NCI-H774 (cell line): ENCODE measurements at regions not wholly inside any gene's neighbourhood (a gene's known extent, or its start where the extent isn't known, plus 50 kb on each side); places are given as distances from the start of the nearest gene placed in this dataset.

Experiments used
- DNase-seq: peaks from one replicate; lab custom pipeline; 2025; lab: John Stamatoyannopoulos, UW

DNA sequence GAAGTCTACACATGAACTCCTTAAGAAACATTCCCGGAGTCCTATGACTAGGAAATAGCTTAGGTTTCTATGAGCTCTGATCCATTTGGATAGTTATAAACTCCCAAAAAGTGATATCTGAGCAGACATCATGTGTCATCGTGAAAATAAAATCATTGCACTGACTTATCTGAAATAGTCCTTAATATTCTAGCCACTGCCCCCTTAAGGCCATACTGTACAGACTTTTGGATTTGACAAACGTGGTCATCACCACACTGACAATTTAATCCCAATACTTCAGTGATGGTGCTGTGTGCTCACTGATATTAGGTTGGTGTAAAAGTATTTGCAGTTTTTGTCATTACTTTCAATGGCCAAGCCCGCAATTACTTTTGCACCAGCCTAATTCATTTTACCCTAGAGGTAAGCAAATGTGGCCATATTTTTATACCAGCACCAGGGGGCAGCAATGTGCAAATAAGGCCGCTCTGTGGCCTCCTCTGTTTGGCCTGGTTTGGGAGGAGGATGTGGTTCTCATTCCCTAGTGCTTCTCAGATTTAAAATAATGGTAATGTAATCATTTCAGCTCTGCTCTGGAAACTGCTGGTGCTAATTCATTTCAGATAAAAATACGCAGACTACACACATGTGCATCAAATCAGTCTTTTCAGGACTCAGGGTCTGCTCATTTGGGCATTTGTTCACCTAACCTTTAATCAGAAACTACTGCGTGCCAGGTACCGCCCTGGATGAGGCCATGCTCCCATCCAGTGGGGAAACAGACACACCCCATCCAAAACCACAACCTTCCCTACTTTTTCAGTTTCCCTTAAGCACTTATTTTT, 196.4 kb upstream of the C1QTNF7 start:
- DNase-seq: peak; percentile 43

- no peak for DNase-seq
Measured at GRCh38 chr4:15232366-15233263, 195.2 kb upstream of the C1QTNF7 start.

DNA sequence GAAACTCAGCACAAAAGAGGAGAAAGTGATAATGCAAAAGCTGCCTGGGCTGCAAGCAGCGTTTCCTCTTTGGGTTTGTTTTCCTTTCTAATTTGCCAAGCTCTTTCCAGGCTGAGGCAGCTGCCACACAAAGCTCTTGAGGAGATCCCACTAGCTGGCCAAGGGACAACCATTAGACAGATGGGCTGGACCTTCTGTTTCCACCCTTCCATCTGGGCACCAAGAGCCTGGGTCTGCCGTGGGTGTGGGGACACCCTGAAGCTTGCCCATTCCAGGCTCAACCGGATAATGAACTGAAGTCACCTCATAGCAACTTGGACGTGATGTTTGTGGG, 194.6 kb upstream of the C1QTNF7 start:
- peak; percentile 6 for DNase-seq

GRCh38 chr4:15233626-15234025, 194.2 kb upstream of the C1QTNF7 start:
- no peak for DNase-seq

GRCh38 chr4:15234116-15234855, 193.5 kb upstream of the C1QTNF7 start:
- no peak for DNase-seq

DNA sequence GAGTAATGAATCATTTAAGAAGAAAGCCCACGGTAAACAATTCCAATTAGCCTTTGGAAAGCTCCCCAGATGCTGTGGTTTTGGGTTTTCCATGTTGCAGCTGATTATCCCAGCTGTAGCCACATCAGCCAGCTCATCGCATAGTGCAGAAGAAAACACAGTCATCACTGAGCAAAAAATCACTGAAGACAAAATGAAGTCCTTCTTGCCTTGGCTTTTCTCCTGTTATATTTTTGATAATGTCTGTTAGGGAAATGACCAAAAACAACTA, 193.0 kb upstream of the C1QTNF7 start:
- no peak for DNase-seq

- DNase-seq: no peak
Measured at GRCh38 chr4:15235135-15235534, 192.7 kb upstream of the C1QTNF7 start.

- no peak for DNase-seq
Measured at GRCh38 chr4:15237648-15238230, 190.1 kb upstream of the C1QTNF7 start.

GRCh38 chr4:15238720-15239119, 189.1 kb upstream of the C1QTNF7 start:
- DNase-seq: no peak

GRCh38 chr4:15239866-15240265, 188.0 kb upstream of the C1QTNF7 start:
- DNase-seq: no peak

GRCh38 chr4:15240764-15241163, 187.1 kb upstream of the C1QTNF7 start:
- no peak for DNase-seq

- DNase-seq: no peak
Measured at GRCh38 chr4:15242021-15242420, 185.8 kb upstream of the C1QTNF7 start.

DNA sequence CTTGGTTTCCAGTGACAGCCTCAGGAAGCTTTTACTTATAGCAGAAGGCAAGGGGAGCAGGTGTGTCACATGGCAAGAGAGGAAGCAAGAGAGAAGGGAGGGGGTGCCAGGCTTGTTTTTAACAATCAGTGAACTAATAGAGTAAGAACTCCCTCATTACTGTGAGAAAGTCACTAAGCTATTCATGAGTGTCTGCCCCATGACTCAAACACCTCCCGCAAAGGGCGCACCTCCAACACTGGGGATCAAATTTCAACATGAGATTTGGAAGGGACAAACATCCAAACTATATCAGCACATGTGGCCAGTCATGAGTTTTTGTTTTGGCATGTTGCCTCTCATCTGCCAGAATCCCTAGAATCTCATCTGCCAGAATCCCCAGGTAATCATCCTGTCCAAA, 183.5 kb upstream of the C1QTNF7 start:
- no peak for DNase-seq

DNA sequence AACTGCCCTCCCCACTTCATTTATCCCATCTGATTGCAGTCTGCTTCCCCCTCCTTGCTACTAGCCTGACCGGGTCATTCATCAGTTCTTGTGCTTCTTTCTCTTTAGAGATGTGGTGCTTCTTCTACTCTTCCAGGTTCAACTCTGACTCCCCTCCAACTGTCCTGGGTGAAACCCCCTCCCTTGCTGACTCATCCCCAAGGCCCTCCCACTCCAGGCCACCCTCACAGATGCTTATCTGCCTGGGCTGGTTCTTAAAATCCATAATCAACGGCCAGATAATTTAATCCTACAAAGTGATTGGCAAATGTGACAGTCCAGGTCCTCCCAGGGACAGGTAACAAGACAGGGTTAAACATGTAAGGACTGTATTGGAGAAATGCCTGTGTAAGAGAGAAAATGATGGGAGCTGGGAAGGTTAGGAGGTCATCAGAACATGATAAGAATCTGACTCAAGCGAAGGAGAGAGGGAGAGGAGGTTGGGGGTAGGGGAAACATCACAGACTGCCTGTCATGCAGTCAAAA, 182.8 kb upstream of the C1QTNF7 start:
- DNase-seq: no peak

- no peak for DNase-seq
Measured at GRCh38 chr4:15250021-15250441, 177.8 kb upstream of the C1QTNF7 start.

GRCh38 chr4:15253349-15253748, 174.5 kb upstream of the C1QTNF7 start:
- DNase-seq: no peak

DNA sequence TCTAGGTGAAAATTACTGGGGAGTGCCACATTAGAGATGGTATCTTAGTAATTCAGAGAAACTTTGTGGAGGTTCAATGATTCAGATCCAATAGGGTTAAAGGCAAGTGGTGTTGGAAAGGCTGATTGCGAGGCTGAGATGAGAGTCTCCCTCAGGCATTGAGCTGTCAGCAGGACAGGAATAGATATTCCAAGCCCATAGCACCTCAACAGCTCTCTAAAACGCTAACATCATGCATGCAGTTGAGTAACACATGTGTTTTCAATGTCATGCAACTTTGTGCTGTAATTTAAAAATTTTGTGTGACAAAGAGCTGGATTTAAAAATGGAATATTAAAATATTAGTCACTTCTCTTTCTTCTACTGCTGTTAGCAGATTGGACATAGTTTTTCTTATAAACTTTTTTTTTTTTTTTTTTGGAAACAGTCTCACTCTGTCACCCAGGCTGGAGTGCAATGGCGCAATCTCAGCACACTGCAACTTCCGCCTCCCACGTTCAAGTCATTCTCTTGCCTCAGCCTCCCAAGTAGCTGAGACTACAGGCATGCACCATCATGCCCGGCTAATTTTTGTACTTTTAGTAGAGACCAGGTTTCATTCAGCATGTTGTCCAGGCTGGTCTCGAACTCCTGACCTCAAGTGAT, 173.5 kb upstream of the C1QTNF7 start:
- DNase-seq: no peak

DNA sequence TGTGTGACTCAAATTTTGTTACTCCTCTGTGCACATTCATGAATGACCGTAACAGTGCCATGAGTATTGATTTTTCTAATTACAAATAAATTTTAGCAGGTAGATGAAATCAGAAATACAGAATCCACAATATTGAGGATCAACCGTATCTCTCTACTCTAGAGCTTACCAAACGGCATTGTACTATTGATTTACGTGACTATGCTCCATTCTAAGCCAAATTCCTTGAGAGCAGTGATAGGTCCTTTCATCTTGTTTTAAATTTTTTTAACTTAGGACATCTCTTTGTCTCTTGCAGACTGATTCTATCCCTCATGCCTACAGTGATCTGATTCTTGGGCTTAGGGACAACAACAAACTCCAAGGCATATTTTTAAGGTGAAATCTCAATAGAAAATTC, 172.3 kb upstream of the C1QTNF7 start:
- no peak for DNase-seq

DNA sequence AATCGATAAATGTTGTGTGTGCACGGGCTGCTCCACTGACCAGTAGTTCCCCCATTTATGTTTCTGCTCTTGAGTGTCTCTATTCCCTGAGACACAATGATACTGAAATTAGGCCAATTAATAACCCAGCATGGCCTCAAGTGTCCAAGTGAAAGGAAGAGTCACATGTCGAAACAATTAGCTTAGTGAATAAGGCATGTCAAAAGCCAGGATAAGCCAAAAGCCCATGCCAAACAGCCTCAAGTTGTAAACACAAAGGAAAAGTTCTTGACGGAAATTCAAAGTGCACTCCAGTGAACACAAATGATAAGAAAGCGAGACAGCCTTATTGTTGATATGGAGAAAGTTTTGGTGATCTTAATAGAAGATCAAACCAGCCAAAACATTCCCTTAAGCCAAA, 167.1 kb upstream of the C1QTNF7 start:
- DNase-seq: no peak

GRCh38 chr4:15262396-15262795, 165.4 kb upstream of the C1QTNF7 start:
- DNase-seq: no peak

DNA sequence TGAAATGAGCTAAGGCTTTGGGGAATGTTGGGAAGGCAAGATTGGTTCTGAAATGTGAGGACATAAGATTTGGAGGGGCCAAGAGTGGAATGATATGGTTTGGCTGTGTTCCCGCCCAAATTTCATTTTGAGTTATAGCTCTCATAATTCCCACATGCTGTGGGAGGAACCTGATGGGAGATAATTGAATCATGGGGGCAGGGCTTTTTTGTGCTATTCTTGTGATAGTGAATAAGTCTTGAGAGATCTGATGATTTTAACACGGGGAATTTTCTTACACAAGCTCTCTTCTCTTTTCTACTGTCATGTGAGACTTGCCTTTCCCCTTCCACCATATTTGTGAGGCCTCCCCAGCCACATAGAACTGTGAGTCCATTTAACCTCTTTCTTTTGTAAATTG, 157.6 kb upstream of the C1QTNF7 start:
- DNase-seq: no peak

- DNase-seq: no peak
Measured at GRCh38 chr4:15286041-15286440, 141.8 kb upstream of the C1QTNF7 start.
